ENCODE measurements at regions not wholly inside any gene's neighbourhood (a gene's known extent, or its start where the extent isn't known, plus 50 kb on each side); places are given as distances from the start of the nearest gene placed in this dataset.

DNA sequence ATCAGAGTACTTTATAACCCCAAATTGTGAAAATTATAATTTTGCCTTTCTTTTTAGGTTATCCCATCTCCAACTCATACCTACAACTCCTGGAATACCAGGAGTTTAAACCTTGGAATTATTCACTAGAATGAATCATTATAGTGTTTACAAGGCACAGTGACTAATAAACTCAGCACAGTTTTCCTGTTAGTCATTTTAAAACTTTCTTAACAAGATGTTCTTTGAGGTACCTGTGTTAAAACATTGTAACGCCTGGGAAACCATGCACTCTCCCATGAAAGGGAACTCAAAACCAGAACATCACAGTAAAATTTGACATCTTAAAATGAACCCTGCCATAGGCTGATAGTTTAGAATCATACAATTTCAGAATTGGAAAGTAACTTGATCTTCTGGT is 132.4 kb upstream of the OSTN start:
- TF ChIP-seq, protein P1, sequence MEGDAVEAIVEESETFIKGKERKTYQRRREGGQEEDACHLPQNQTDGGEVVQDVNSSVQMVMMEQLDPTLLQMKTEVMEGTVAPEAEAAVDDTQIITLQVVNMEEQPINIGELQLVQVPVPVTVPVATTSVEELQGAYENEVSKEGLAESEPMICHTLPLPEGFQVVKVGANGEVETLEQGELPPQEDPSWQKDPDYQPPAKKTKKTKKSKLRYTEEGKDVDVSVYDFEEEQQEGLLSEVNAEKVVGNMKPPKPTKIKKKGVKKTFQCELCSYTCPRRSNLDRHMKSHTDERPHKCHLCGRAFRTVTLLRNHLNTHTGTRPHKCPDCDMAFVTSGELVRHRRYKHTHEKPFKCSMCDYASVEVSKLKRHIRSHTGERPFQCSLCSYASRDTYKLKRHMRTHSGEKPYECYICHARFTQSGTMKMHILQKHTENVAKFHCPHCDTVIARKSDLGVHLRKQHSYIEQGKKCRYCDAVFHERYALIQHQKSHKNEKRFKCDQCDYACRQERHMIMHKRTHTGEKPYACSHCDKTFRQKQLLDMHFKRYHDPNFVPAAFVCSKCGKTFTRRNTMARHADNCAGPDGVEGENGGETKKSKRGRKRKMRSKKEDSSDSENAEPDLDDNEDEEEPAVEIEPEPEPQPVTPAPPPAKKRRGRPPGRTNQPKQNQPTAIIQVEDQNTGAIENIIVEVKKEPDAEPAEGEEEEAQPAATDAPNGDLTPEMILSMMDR (IDR thresholded peaks at IDR 0.05; ENCODE audit: low read depth, low read length, poor library complexity, severe bottlenecking) = no peak
- TF ChIP-seq EZH2phosphoT487 (IDR thresholded peaks at IDR 0.05; ENCODE audit: borderline replicate concordance, low read length) = no peak

Data from DOHH2 (cell line).